IMR-90 (cell line): ENCODE measurements at regions not wholly inside any gene's neighbourhood (a gene's known extent, or its start where the extent isn't known, plus 50 kb on each side); places are given as distances from the start of the nearest gene placed in this dataset.
A peak's percentile ranks its signal among the peaks of the same experiment; 100 is the strongest.

Source experiments
- ATAC-seq: fragments of 200-7000 bp; cut with Tn5 transposase; 2 replicates; pipeline ENCODE4 v1.9.1; 2020; ENCODE audit warnings: low read depth, mild to moderate bottlenecking, moderate library complexity
- BruUV-seq: library from RNA; stranded (reverse); fragments of 400-500 nt; replicated peaks from 2 replicates; lab custom pipeline; 2021; lab: Mats Ljungman, UMichigan
- CTCF ChIA-PET: fragments of 300-600 bp; formaldehyde crosslinking; extraction: SDS; loops from one replicate; lab custom pipeline; 2021; ENCODE audit warnings: antibody characterized with exemption; lab: Yijun Ruan, JAX
- POLR2A ChIA-PET: fragments of 300-600 bp; sonication (Branson Sonifier 250); formaldehyde crosslinking; loops from one replicate; lab custom pipeline; 2022; ENCODE audit warnings: antibody characterized with exemption; ENCODE audit not compliant: unreplicated experiment; lab: Charles Lee
- DNase-seq: peaks from one replicate; pipeline ENCODE4 v3.0.0; 2013
- H2AFZ ChIP-seq: replicated peaks from 2 replicates; pipeline ENCODE3; 2013; ENCODE audit warnings: low read length, mild to moderate bottlenecking; ENCODE audit not compliant: poor library complexity
- H2AK5ac ChIP-seq: 2 replicates; pipeline ENCODE4 v1.6.1; 2013; ENCODE audit warnings: low read depth, low read length, inconsistent platforms
- H2AK9ac ChIP-seq: replicated peaks from 2 replicates; pipeline ENCODE3; 2013; ENCODE audit warnings: mild to moderate bottlenecking, low read depth, low read length, moderate library complexity; ENCODE audit not compliant: poor library complexity
- H2BK120ac ChIP-seq: 2 replicates; pipeline ENCODE4 v1.6.1; 2013; ENCODE audit warnings: low read depth, low read length, inconsistent platforms
- H2BK15ac ChIP-seq: 3 replicates; pipeline ENCODE4 v1.6.1; 2013; ENCODE audit warnings: low read depth, low read length, inconsistent platforms
- H2BK20ac ChIP-seq: 2 replicates; pipeline ENCODE4 v1.6.1; 2013; ENCODE audit warnings: low read depth, mild to moderate bottlenecking, inconsistent platforms, low read length, moderate library complexity
- H2BK5ac ChIP-seq: 2 replicates; pipeline ENCODE4 v1.6.1; 2013; ENCODE audit warnings: mild to moderate bottlenecking, low read depth, low read length, inconsistent platforms; ENCODE audit not compliant: poor library complexity, severe bottlenecking
- H3K14ac ChIP-seq: replicated peaks from 2 replicates; pipeline ENCODE4 v1.6.1; 2013; ENCODE audit warnings: low read depth, low read length, inconsistent platforms
- H3K18ac ChIP-seq: 2 replicates; pipeline ENCODE4 v1.6.1; 2013; ENCODE audit warnings: low read depth, low read length, control low read depth
- H3K23ac ChIP-seq: 2 replicates; pipeline ENCODE4 v1.6.1; 2013; ENCODE audit warnings: low read depth, low read length, inconsistent platforms
- H3K27ac ChIP-seq: 2 replicates; pipeline ENCODE4 v1.5.1; 2013; ENCODE audit warnings: mild to moderate bottlenecking, control low read depth, low read length; ENCODE audit not compliant: insufficient read depth
- H3K27me3 ChIP-seq: 2 replicates; pipeline ENCODE4 v1.6.1; 2013; ENCODE audit warnings: low read length; ENCODE audit not compliant: control insufficient read depth, insufficient read depth
- H3K36me3 ChIP-seq: 2 replicates; pipeline ENCODE4 v1.6.1; 2013; ENCODE audit warnings: low read length, mixed read lengths; ENCODE audit not compliant: control insufficient read depth, insufficient read depth
- H3K4ac ChIP-seq: 2 replicates; pipeline ENCODE4 v1.6.1; 2013; ENCODE audit warnings: low read depth, low read length, inconsistent platforms
- H3K4me1 ChIP-seq: 2 replicates; pipeline ENCODE4 v1.6.1; 2013; ENCODE audit warnings: low read length, mixed read lengths; ENCODE audit not compliant: control insufficient read depth, insufficient read depth
- H3K4me2 ChIP-seq: 2 replicates; pipeline ENCODE4 v1.6.1; 2013; ENCODE audit warnings: low read depth, mild to moderate bottlenecking, control low read depth, low read length, moderate library complexity
- H3K4me3 ChIP-seq: 2 replicates; pipeline ENCODE4 v1.5.1; 2013; ENCODE audit warnings: low read depth, mild to moderate bottlenecking, control low read depth, low read length, moderate library complexity; ENCODE audit not compliant: insufficient read depth
- H3K56ac ChIP-seq: 2 replicates; pipeline ENCODE4 v1.6.1; 2013; ENCODE audit warnings: low read length, inconsistent platforms; ENCODE audit not compliant: insufficient read depth; ENCODE audit errors: extremely low read depth
- H3K79me1 ChIP-seq, 2 experiments: 2 replicates each; pipeline ENCODE4 v1.6.1; 2013; ENCODE audit warnings: low read length in 2 of 2, inconsistent platforms in 1 of 2, low read depth in 1 of 2
- H3K9ac ChIP-seq: 2 replicates; pipeline ENCODE4 v1.6.1; 2013; ENCODE audit warnings: low read depth, low read length, control low read depth
- H3K9me1 ChIP-seq: 2 replicates; pipeline ENCODE4 v1.6.1; 2013; ENCODE audit warnings: low read length, inconsistent platforms; ENCODE audit not compliant: insufficient read depth
- H3K9me3 ChIP-seq: 2 replicates; pipeline ENCODE4 v1.6.1; 2013; ENCODE audit warnings: low read length; ENCODE audit not compliant: control insufficient read depth, insufficient read depth
- H4K20me1 ChIP-seq: 2 replicates; pipeline ENCODE4 v1.6.1; 2013; ENCODE audit warnings: low read length, inconsistent platforms; ENCODE audit not compliant: insufficient read depth
- H4K5ac ChIP-seq: 2 replicates; pipeline ENCODE4 v1.6.1; 2013; ENCODE audit warnings: mild to moderate bottlenecking, low read depth, low read length, control low read depth
- H4K8ac ChIP-seq, 2 experiments: 2 replicates each; pipeline ENCODE4 v1.6.1; 2013; ENCODE audit warnings: low read depth in 2 of 2, low read length in 2 of 2, control low read depth in 1 of 2, inconsistent platforms in 1 of 2
- H4K91ac ChIP-seq: 2 replicates; pipeline ENCODE4 v1.6.1; 2013; ENCODE audit warnings: low read depth, low read length, inconsistent platforms; ENCODE audit not compliant: insufficient read depth
- CTCF ChIP-seq: conservative IDR thresholded peaks from 2 replicates; pipeline ENCODE4 v1.5.1; 2012; ENCODE audit warnings: mild to moderate bottlenecking, low read depth, low read length, improper control_type of control experiment
- FOS ChIP-seq: fragments of 150-350 bp; IDR thresholded peaks from 2 replicates; pipeline ENCODE4 v1.6.1; 2016; ENCODE audit warnings: low read depth, low read length
- MAFK ChIP-seq: IDR thresholded peaks from 2 replicates; pipeline ENCODE4 v1.6.1; 2012; ENCODE audit warnings: low read depth, low read length, improper control_type of control experiment
- MAZ ChIP-seq: IDR thresholded peaks from 2 replicates; pipeline ENCODE4 v1.6.1; 2012; ENCODE audit warnings: low read depth, mild to moderate bottlenecking, low read length, improper control_type of control experiment, moderate library complexity, borderline replicate concordance
- MXI1 ChIP-seq: IDR thresholded peaks from 2 replicates; pipeline ENCODE4 v1.6.1; 2012; ENCODE audit warnings: low read depth, mild to moderate bottlenecking, low read length, moderate library complexity, borderline replicate concordance
- RAD21 ChIP-seq: IDR thresholded peaks from 2 replicates; pipeline ENCODE4 v1.6.1; 2012; ENCODE audit warnings: low read length, improper control_type of control experiment
- RCOR1 ChIP-seq: IDR thresholded peaks from 2 replicates; pipeline ENCODE4 v1.6.1; 2012; ENCODE audit warnings: mild to moderate bottlenecking, low read length, improper control_type of control experiment; ENCODE audit not compliant: insufficient replicate concordance
- WGBS, 2 experiments: methylation state at CpG; one replicate each; pipeline versions ENCODE4 v1.1.5 to v1.1.7; 2013; ENCODE audit warnings: missing lambda C conversion rate in 2 of 2; ENCODE audit not compliant: insufficient read length in 1 of 2; ENCODE audit errors: extremely low coverage in 2 of 2; 5-methylcytosine and 5-hydroxymethylcytosine counted together
- dilution Hi-C: fragments of 300-500 bp; cut with HindIII; formaldehyde crosslinking; loops from one replicate; pipeline ENCODE4 v1.14.3; 2018; ENCODE audit warnings: low sequenced_read_pairs; ENCODE audit not compliant: unreplicated experiment
- in situ Hi-C: fragments of 300-500 bp; cut with MboI; formaldehyde crosslinking; loops from 3 replicates; pipeline ENCODE4 v1.14.3; 2019; ENCODE audit warnings: low sequenced_read_pairs, inconsistent platforms, mixed read lengths
- intact Hi-C: fragments of 100-400 bp; cut with micrococcal nuclease; formaldehyde crosslinking; loops from 2 replicates; pipeline ENCODE4 v1.10.0; 2022

GRCh38 chr2:42916324-42916723 is 123.9 kb upstream of the HAAO start:
- no peak overlapping the region for H2AFZ ChIP-seq

More at GRCh38 chr2:42916324-42916723, 123.9 kb upstream of the HAAO start:
- H2AK5ac ChIP-seq = no peak overlapping the region; the same call in 1 of the 2 replicates
- no peak overlapping the region; the same call in 1 of the 2 replicates for H3K18ac ChIP-seq
- 100% methylated on average over 1 of the region's 7 CpGs; no CpG with 5 or more reads in 1 of the 2 experiments for WGBS, 2 experiments
- no peak overlapping the region for H2BK5ac ChIP-seq
- no peak overlapping the region for H4K5ac ChIP-seq
- dilution Hi-C loops (no loop called here), in situ Hi-C loops (no loop called here), intact Hi-C loops (no loop called here)
- ChIA-PET CTCF (interaction anchor here (1.1 kb wide), 1 partner anchor 13 kb away, joined by 4 read pairs; no protein-coding TSS in a partner anchor), POLR2A (no interaction called here)
- H2BK15ac ChIP-seq = no peak overlapping the region
- BruUV-seq = no TSS peak
- no peak for TF ChIP-seq MAZ
- TF ChIP-seq FOS = no peak
- no peak for TF ChIP-seq RAD21
- TF ChIP-seq RCOR1 = no peak
- no peak for TF ChIP-seq MAFK
- TF ChIP-seq CTCF = no peak
- no peak for TF ChIP-seq MXI1
- no peak overlapping the region for H4K91ac ChIP-seq
- no peak overlapping the region for H3K27ac ChIP-seq
- H3K9me1 ChIP-seq = peaks cover 10% of the 10 kb centered on the region; the same call in 1 of the 2 replicates
- no peaks in the 10 kb centered on the region for H3K9me3 ChIP-seq
- H3K4me2 ChIP-seq = no peak overlapping the region
- no peak overlapping the region for H3K23ac ChIP-seq
- H3K4me3 ChIP-seq = no peak overlapping the region
- DNase-seq (no peak), ATAC-seq (no peak)
- H3K4me1 ChIP-seq = peaks cover 9% of the 10 kb centered on the region
- H4K20me1 ChIP-seq = no peaks in the 10 kb centered on the region
- H4K8ac ChIP-seq = no peak overlapping the region
- peak overlapping the region; percentile 16 for H2BK120ac ChIP-seq
- H3K9ac ChIP-seq = no peak overlapping the region
- H3K36me3 ChIP-seq = no peaks in the 10 kb centered on the region
- H3K56ac ChIP-seq = no peak overlapping the region
- no peak overlapping the region for H2AK9ac ChIP-seq
- H2BK20ac ChIP-seq = peak overlapping the region; percentile 3; the same call in 1 of the 2 replicates
- no peaks in the 10 kb centered on the region for H3K27me3 ChIP-seq
- H3K4ac ChIP-seq = peak overlapping the region; percentile 88; the same call in 1 of the 2 replicates
- H3K79me1 ChIP-seq = no peaks in the 10 kb centered on the region
- H3K14ac ChIP-seq = peak overlapping the region; percentile 65; the same call in 1 of the 2 replicates
